NCI-H2171 (cell line): ENCODE measurements at regions not wholly inside any gene's neighbourhood (a gene's known extent, or its start where the extent isn't known, plus 50 kb on each side); places are given as distances from the start of the nearest gene placed in this dataset.
"Not testable (repeated sequence)": the region's sequence is repeated elsewhere in the genome, so short reads cannot be mapped to it uniquely, and the experiment has no call there.

Experiments
- DNase-seq: peaks from one replicate; lab custom pipeline; 2025; lab: John Stamatoyannopoulos, UW

DNA sequence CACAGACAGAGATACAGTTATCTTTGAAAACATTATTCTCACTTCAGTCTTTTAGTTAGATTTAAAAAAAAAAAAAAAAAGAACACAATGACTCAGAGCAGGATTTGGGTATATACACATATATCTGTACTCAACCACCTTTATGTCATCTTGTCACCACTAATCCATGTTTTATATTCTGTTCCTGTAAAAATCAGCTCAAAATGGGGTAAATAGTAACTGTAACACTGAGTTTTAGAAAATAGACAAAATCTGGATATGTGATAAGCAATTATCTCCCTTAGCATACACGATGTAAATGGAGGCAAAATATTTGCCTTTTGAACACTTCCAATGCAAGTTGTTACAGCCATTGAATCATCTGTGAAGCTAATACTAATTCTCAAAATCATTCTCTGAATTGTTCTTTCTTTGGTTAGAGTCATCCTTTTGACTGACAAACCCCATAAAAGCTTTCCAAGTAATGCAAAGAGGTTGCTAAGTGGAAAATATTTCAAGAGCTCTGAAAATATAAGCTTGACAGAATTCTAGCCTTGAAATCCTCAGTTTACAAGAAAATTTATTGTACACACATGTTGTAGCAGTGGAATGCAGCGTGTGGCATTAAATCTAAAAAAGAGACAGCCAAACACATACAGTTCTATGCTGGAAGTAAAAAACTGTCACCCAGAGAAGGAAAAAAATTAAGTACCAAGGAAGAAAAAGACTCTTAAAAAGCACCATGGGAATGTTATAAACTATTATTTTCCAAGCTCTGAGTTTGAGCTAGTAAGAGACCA, 502.2 kb upstream of the PHF14 start:
- no peak for DNase-seq

DNA sequence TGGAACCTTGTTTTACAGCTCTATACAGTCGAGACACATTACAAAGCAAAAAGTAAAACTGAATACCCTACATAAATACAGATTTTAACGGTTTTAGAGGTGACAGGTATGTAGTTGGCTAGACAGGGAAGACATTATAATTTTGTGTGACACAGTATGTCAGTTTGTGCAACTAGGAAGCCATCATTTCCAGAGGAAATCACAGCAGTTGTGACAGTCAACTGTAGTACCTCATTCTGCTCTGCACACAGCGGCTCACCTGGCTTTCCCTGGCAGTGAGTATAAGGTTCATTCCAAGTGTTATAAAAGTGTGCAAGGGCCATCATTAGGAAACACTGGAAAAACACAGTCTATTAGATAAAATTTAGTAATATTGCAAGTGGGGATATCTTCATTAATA, 501.6 kb upstream of the PHF14 start:
- DNase-seq = no peak

DNA sequence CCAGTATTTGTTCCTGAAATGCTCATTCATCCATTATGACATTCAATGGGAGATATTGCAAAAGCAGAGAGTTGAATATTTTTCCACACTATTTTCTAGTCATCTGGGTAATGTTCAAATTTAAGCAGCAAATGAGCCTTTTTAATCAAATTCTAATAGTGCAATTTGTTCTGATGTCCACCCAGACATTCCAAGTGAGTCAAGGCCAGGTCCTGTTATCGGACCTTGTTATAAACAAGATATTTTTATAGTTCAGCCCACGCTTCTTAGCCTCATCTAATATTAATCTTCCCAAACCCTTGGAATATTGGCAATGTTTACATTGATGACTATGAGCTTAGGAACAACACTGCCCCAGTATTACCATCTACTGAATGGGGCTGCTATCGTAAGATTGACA, 500.1 kb upstream of the PHF14 start:
- DNase-seq = no peak

DNA sequence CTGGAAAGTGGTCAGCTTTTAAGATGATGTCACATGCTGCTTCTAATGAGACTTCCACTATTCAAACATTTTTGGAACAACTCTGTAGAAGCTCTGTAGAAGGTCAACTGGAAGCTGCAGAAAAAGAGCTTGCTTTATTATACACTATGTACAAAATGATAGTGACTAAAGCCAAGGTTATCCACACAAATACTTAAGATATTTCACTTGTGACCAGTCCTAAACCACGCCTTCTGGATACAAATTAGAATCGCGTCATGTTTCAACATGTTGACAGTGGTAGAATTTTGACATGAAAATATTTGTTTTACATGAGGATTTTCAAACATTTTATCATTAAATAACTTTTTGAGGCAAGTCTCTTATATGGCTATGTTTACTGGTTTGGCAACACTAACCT, 499.6 kb upstream of the PHF14 start:
- no peak for DNase-seq

DNA sequence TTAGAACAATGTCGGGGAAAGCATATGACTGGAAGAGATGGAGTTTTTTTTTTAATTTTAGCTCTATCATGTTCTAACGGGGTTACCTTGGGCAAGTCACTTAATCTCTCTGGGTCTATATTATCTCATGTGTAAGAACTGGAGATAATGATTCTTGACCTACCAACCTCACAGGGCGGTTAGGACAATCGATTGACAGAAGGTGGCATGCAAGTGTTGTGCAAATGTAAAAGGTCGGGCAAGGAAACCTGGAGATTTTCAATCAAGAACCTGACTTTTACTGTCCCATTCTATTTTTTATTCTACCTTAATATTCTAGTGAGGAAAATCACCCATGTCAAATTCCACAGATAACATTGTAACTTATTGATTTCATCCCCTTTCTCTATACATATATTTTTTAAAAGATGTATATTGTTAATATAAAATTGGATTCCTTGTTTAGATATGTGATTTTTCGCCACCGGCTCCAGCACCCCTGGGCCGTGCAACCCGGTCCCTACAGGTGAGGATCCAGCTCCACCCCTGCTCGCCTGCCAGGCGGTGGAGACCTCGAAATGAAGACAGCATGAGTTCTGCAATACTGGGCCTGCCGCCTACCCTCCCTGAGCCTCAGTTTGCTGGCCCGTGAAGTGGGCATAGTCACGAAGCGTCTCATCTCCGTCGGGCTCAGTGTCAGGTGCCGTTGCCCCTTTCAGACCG, 497.6 kb upstream of the PHF14 start:
- DNase-seq = no peak

DNA sequence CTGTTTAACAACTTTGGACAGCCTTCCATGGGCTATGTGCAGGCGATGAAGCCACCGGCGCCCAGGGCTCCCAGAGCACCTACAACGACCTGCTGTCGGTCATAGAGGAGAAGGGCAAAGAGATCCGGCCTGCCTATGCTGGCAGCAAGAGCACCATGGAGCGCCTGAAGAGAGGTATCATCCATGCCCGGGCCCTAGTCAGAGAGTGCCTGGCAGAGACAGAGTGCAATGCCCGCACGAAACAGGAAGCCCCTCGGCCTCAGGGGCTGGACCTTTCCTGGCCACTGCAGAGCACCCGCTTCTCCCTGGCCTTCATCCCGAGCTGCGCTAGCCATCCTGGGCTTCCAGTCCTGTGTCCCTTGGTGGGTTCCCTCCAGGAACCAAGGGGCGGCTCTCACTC, 497.0 kb upstream of the PHF14 start:
- no peak for DNase-seq

DNA sequence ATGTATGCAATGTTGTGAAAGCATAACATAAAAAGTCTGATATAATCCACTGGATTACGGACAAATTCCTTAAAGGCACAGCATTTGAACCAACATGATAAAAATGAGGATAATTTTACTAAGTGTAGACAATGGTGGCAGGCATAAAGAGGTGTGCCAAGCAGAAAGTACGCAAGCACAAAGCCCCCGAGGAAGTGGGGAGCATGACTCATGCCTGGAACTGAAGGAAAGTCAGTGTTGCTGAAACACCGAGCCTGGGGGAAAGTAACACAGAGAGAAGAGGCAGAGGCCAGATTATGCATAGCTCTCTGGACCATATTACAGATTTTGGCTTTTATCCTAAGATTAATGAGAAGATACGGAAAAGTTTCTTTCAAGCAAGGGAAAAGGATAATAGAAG, 490.0 kb upstream of the PHF14 start:
- DNase-seq = no peak

DNA sequence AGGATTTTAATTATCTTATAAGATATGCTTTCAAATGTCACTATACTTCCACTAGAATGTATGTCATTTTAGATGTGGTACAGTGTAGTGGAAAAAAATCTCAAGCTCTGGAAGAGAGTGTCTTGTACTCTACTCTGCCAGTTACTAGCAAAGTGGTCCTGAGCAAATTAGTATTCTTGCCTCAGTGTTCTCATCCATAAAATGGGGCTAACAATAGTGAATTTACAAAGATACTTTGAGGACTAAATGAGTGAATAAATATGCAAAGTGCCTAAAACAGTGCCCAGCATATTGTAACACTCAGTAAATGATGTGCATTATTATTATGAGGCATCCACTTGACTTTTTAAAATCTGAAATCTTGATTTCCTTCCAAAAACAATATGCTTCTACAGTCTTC, 488.9 kb upstream of the PHF14 start:
- DNase-seq = no peak

DNA sequence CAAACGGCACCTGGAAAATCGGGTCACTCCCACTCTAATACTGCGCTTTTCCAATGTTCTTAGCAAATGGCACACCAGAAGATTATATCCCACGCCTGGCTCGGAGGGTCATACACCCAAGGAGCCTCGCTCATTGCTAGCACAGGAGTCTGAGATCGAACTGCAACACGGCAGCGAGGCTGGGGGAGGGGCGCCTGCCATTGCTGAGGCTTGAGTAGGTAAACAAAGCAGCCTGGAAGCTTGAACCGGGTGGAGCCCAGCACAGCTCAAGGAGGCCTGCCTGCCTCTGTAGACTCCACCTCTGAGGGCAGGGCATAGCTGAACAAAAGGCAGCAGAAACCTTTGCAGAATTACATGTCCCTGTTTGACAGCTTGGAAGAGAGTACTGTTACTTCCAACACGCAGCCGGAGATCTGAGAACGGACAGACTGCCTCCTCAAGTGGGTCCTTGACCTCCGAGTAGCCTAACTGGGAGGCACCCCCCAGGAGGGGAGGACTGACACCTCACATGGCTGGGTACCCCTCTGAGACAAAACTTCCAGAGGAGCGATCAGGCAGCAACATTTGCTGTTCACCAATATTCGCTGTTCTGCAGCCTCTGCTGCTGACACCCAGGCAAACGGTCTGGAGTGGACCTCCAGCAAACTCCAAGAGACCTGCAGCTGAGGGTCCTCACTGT, 472.3 kb upstream of the PHF14 start:
- not testable (repeated sequence) for DNase-seq

DNA sequence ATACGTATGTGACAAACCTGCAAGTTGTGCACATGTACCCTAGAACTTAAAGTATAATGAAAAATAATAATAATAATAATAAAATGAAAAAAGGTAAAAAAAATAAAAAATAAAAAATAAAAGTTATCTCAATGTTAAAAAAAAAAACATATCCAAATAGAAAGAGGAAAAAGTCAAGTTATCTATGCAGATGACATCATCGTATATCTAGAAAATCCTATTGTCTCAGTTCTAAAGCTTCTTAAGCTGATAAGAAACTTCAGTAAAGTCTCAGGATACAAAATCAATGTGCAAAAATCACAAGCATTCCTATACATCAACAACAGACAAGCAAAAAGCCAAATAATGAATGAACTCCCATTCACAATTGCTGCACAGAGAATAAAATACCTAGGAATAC, 466.6 kb upstream of the PHF14 start:
- DNase-seq = no peak

DNA sequence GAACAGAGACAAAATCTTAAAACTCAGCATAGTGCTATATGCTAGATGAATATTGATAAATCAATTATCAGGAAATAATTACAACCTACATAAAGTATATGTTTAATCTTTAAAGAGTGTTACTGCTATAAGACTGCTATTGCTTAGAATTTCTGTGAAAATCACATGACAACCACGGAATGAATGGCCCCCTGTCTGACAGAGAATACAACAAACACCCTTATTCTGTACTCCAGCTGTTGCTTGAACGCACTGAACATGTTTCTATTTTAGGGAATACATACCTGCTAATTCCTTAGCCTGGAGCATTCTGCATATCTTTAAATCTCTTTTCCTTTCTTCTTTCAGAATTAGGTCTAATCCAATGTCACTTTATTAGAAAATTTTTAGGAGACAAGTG, 452.4 kb upstream of the PHF14 start:
- DNase-seq = no peak

DNA sequence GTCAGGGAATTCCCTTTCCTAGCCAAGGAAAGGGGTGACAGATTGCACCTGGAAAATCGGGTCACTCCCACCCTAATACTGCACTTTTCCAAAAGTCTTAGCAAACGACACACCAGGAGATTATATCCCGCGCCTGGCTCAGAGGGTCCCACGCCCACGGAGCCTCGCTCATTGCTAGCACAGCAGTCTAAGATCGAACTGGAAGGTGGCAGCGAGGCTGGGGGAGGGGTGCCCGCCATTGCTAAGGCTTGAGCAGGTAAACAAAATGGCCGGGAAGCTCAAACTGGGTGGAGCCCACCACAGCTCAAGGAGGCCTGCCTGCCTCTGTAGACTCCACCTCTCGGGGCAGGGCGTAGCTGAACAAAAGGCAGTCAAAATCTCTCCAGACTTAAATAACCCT, 440.2 kb upstream of the PHF14 start:
- DNase-seq = not testable (repeated sequence)

DNA sequence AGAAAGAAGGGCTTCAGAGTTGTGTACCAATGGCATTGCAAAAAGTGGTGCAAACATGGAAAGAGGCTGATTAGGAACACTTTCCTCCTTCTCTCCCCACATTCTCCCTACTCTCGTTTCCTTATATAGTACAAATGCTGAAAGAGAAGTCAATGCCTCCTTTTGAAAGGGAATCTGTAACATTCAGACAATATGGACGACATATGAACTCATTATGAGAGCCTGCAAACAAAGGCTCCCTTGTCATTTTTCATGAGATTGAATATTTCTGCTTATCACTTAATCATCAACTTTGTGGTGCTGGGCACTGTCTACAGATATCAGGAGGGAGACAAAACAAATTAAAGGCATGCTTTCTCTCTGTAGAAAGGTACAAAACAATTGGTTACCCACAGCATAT, 437.1 kb upstream of the PHF14 start:
- DNase-seq = no peak

DNA sequence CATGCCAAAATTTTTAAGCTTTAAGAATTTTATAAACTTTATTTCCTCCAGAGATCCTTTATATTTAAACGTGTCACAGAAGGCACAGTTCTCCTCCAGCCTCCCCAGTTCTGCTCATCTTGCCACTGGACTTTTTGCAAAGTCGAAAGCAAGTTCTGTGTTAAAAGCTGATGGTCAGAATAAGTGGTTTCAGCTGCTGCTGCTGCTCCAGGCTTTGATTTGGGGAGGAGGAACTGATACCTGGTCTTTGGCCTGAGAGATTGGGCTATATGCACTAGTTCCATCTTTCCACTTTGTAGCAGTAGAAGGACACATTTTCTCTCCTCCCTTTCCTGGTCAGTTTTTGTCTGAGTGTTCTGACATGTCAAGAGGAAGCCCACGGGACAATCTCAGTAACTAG, 435.9 kb upstream of the PHF14 start:
- no peak for DNase-seq

DNA sequence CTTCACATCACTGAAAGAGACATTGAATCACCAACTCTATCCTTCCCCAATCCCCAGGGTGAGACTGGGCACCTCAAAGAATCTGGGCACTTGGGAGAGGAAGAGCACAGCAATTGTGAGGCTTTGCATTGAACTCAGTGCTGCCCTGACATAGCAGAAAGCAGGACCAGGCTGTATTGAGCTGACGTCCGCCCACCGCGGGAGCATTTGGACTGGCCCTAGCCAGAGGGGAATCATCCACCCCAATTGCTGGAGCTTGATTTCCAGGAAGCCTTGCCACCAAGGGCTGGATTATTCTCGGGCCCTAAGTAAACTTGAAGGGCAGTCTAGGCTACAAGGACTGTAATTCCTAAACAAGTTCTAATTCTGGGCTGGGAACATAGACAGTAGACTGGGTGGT, 416.3 kb upstream of the PHF14 start:
- no peak for DNase-seq

DNA sequence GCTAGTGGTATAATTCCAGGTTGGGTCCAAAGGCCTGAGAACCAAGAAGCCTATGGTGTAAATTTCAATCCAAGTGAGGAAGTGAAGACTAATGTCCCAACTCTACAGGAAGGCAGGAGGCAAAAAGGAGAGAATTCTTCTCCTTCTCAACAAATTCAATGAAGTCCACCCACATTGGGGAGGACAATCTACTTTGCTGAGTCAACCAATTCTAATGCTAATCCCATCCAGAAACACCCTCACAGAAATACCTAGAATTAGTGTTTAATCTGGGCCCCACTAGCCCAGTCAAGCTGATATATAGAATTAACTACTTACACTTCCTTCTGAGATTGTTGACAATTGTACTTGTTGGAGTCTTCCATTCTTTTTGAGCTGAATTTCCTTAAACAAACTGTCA, 413.2 kb upstream of the PHF14 start:
- no peak for DNase-seq

DNA sequence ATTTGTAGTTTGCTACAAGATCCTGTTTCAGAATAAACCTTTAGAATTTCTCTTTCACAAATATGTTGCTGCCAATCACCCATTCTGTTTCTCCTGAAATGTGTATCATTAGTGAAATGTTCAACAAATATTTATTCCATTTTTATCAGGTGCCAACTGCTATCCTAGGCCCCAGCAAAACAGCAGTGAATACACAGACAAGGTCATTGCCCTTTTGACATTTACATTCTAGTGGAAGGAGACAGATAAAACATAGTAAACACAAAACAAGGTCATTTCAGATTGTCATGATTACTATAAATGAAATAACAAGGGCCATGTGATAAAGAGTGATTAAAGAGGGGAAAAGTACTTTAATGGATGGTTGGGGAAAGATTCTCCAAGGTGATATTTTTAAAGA, 404.8 kb upstream of the PHF14 start:
- DNase-seq = no peak

DNA sequence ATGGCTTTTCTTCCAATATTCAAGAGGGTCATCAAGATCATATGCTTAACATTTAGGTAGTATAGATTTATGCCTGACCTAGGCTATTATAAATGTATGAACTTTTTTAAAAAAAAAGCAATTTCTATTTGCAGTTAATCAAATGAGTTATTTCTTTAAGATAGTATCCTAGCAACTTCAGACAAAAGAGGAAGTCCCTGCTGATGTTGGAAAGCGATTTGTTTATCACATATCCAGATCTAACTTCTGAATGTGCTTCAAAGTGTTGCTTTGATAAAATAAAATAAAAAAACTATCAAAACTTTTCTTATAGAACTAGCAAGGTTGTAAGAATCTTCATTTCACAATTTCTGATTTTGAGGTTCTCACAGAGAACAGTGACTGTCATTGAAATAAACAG, 401.9 kb upstream of the PHF14 start:
- DNase-seq = no peak

DNA sequence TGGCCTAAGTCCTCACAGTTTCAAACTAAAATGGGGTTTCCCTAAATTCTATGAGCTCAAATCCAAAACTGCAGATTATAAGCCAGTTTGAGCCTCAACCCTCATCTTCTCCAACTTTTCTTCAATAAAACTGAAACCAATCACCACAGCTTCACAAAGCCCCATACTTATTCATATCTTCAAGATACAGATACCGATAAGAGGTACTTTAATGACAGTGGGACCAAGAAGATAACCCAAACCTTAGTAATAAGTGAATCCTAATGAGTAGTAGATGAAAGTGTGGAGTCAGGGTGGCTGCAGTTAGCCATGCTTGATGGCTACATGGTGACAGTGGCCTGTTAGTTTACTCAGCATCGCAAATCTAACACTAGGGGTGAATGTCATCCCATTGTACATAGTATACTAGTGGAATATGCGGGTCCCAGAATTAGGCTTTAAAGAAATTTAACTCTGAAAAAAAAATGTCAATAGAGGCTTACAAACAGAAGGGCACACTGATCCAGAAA, 395.8 kb upstream of the PHF14 start:
- no peak for DNase-seq

DNA sequence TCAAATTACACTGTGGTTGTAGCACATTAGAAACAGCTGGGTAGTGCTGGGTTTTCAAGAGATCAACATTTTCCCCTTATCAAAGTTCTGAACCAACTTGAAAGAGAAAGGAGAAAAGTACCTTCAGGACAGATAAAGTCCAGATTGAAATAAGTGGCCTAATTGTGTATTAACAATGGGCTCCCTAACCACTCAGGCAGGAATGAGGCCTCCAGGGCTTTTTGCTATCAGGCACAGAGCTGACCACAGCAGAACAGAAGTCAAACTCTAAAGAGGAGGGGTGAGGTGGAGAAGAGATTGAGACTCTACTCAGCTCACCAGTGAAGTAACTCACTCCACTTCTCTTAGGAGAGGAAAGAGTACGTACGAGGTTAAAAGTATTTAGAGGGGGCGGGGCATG, 394.1 kb upstream of the PHF14 start:
- no peak for DNase-seq

DNA sequence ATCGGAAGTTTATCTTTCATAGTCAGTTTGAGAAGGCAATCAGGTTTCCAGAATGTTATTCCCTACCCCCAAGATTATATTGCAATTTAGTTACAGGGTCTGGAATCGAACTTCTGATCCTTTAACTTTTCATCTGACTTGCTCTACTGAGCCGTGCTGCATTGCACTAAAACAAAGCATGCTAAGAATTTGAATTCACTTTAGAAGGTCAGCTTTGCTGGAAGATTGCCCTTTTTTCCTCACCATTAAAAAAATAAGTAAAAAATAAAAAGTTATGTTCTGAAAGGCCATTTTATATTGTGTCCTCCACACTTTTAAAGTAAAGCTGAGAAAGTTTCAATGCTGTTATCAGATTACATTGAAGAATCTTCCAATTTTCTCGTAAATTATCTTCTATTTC, 388.8 kb upstream of the PHF14 start:
- no peak for DNase-seq

DNA sequence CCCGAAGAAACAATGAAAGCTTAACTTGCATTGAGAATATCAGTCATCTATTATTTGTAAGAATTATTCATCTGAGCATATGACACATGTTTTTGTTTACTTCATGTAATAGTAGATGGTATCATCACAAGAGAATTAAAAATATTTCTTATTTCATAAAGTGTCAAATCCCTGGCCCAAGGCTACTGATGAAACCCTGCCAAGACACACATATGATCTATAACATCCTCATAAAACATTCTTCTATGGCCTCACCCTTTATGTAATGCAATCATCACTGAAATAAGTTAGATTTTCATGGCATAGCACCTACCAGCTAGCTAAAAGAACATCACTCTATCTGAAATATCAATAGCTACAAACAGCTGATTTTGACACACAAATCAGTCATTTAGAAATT, 385.6 kb upstream of the PHF14 start:
- DNase-seq = no peak

DNA sequence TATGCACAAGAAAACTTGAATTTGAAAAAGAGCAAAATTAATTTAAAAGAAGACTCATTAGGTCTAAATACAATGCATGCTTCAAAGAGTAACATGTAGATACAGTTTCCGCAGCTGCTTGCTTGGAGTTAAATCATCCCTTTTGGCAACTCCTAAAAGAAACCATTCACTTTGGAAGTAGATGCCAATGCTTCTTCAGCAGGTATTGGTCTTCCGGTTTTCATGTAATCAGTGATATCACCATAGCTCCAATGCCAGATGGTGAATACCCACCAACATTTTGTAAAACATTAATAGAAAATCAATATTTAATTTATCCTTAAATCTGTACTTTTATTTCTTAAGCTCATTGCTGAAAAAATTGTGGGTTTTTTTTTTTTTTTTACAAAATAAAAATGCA, 381.1 kb upstream of the PHF14 start:
- no peak for DNase-seq
